Breast epithelium (tissue), 4 donors: ENCODE measurements at regions not wholly inside any gene's neighbourhood (a gene's known extent, or its start where the extent isn't known, plus 50 kb on each side); places are given as distances from the start of the nearest gene placed in this dataset.
A peak's percentile ranks its signal among the peaks of the same experiment; 100 is the strongest.

Experiments
- DNase-seq, 2 donors: peaks; one replicate each; pipeline ENCODE4 v3.0.0-alpha.2; 2019; ENCODE audit warnings: low spot score in 2 of 2
- H3K27ac ChIP-seq, 2 donors: fragments of 200-600 bp; sonication (generic) in 1 of 2; one replicate each; pipeline ENCODE4 v1.5.1; 2016 to 2019; ENCODE audit warnings: mild to moderate bottlenecking in 1 of 2
- H3K27me3 ChIP-seq, 2 donors: fragments of 200-600 bp; sonication (generic) in 1 of 2; one replicate each; pipeline versions ENCODE4 v1.5.1 to v1.6.0; 2017 to 2019; ENCODE audit warnings: control low read depth in 1 of 2, mild to moderate bottlenecking in 1 of 2
- H3K36me3 ChIP-seq: fragments of 200-600 bp; one replicate; pipeline ENCODE4 v1.5.1; 2019
- H3K4me1 ChIP-seq, 2 donors: fragments of 200-600 bp; sonication (generic); one replicate each; pipeline ENCODE4 v1.5.1; 2016 to 2019; ENCODE audit warnings: control low read depth in 1 of 2
- H3K4me3 ChIP-seq, 3 donors: fragments of 200-600 bp; sonication (generic); 1 replicate in 2 of 3; 2 replicates in 1 of 3; pipeline ENCODE4 v1.5.1; 2016 to 2019; ENCODE audit warnings: mild to moderate bottlenecking in 3 of 3, moderate library complexity in 2 of 3
- H3K9me3 ChIP-seq, 2 donors: fragments of 200-600 bp; sonication (generic) in 1 of 2; one replicate each; pipeline ENCODE4 v1.5.1; 2016 to 2019; ENCODE audit warnings: control low read depth in 1 of 2
- CTCF ChIP-seq, 3 donors: fragments of 450-650 bp; IDR thresholded peaks; one replicate each; pipeline ENCODE4 v1.5.1; 2016 to 2017; ENCODE audit warnings: antibody characterized with exemption in 3 of 3, mild to moderate bottlenecking in 3 of 3, moderate library complexity in 3 of 3
- POLR2A ChIP-seq: fragments of 450-650 bp; IDR thresholded peaks from one replicate; pipeline ENCODE4 v1.6.1; 2016; ENCODE audit warnings: antibody characterized with exemption, mild to moderate bottlenecking, moderate library complexity
- POLR2AphosphoS5 ChIP-seq, 3 donors: sonication (generic); formaldehyde crosslinking; IDR thresholded peaks; one replicate each; pipeline ENCODE4 v1.6.1; 2017; ENCODE audit warnings: antibody characterized with exemption in 3 of 3
- intact Hi-C: fragments of 100-400 bp; cut with DNase I; formaldehyde crosslinking; loops from one replicate; pipeline ENCODE4 v1.15.1; 2023; ENCODE audit warnings: low total_unique reads

DNA sequence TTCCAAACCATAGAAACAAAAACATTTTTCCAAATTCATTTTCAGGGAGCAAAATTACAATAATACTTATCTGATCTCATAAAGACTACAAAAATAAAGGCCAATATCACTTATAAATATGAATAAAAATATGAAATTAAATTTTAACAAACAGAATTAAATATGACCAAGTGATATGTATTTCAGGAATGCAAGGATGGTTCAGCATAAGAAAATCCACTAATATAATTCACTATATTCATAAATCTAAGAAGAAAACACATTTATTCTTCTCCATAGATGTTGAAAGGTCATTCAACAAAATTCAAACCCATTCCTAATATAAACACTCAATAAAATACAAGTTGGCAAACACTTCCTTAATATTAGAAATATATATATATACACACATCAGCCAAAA is 115.2 kb upstream of the TMEM168 start:
- H3K27ac ChIP-seq, result no peak overlapping the region
- no peak for DNase-seq
- no peaks in the 10 kb centered on the region for H3K36me3 ChIP-seq
- no peaks in the 10 kb centered on the region for H3K4me1 ChIP-seq
- H3K4me3 ChIP-seq, result no peak overlapping the region
- intact Hi-C loops, result no loop called here
- H3K27me3 ChIP-seq, result no peaks in the 10 kb centered on the region
- TF ChIP-seq POLR2AphosphoS5 (IDR thresholded peaks at IDR 0.05), result no peak
- TF ChIP-seq CTCF (IDR thresholded peaks at IDR 0.05), result no peak
- no peak for TF ChIP-seq POLR2A
- peaks cover 3 to 23% of the 10 kb centered on the region in 2 donors for H3K9me3 ChIP-seq

DNA sequence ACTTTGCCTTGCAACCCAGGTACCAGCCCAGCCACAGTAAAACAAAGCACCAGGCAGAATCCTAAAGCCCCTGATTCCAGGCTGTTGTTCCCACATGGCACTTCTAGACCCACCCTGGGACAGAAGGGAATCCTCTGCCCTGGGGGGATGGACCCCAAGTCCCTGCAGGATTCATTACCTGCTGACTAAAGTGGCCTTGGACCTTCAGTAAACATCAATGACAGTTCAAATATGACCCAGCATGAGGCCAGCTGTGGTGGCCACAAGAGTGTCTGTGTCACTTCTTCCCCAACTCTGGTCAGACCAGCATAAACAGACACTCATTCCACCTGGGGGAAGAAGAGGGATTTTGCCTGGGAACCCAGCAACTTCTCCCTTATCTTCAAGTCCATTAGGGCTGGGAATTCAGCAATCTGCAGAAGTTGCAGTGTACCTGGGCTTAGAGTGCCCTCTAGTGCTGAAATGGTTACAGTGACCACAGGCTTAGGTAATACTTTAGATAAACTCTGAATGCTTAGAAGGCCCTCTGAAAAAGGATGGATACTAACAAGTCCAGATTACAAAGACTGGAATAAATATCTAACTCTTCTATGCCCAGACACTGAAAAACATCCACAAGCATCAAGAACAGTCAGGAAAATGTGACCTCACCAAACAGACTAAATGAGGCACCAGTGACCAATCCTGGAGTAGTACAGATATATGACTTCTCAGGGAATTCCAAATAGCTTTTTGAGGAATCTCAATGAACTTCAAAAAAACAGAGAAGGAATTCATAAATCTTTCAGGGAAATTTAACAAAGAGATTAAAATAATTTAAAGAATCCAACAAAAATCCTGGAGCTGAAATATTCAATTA is 108.5 kb upstream of the TMEM168 start:
- TF ChIP-seq POLR2AphosphoS5 (IDR thresholded peaks at IDR 0.05) (no peak), CTCF (IDR thresholded peaks at IDR 0.05) (peak in 1 of 3 donors; percentile 34)
- Histone ChIP-seq H3K27ac (no peak overlapping the region), H3K4me1 (no peaks in the 10 kb centered on the region), H3K9me3 (peaks cover 0 to 12% of the 10 kb centered on the region in 2 donors), H3K36me3 (peaks cover 6% of the 10 kb centered on the region), H3K27me3 (no peaks in the 10 kb centered on the region), H3K4me3 (no peak overlapping the region)
- DNase-seq, result no peak
- intact Hi-C loops, result no loop called here

DNA sequence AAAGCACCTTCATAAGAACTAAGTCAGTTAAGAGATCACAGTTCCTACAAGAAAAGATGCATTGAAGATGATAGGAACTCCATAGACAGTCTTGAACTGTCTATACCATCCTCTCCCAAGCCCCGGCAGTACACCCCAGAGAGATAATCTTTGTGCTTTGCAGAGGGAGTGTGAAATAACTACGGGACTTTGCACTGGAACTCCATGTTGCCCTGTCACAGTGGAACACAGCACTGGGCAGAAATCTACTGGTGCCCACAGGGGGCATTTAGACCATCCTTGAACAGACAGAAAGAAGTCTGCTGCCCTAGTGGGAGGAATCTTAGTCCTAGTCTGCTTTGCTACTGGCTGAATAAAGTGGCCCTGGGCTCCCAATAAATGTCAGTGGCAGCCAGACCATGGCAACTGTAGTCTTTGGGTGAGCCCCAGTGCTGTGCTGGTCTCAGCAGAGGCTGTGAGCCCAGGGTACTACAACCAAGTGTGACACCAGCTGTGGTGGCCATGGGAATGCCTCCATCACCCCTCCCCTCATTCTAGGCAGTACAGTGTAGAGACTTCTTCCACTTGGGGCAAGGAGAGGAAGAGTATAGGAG is 107.7 kb upstream of the TMEM168 start:
- no peak for DNase-seq
- no peak overlapping the region for H3K4me3 ChIP-seq
- no peaks in the 10 kb centered on the region for H3K4me1 ChIP-seq
- H3K27ac ChIP-seq, result no peak overlapping the region
- no peaks in the 10 kb centered on the region for H3K27me3 ChIP-seq
- TF ChIP-seq POLR2A (no peak), CTCF (IDR thresholded peaks at IDR 0.05) (no peak), POLR2AphosphoS5 (IDR thresholded peaks at IDR 0.05) (no peak)
- intact Hi-C loops, result no loop called here
- H3K9me3 ChIP-seq, result peaks cover 0 to 12% of the 10 kb centered on the region in 2 donors
- H3K36me3 ChIP-seq, result peaks cover 6% of the 10 kb centered on the region

DNA sequence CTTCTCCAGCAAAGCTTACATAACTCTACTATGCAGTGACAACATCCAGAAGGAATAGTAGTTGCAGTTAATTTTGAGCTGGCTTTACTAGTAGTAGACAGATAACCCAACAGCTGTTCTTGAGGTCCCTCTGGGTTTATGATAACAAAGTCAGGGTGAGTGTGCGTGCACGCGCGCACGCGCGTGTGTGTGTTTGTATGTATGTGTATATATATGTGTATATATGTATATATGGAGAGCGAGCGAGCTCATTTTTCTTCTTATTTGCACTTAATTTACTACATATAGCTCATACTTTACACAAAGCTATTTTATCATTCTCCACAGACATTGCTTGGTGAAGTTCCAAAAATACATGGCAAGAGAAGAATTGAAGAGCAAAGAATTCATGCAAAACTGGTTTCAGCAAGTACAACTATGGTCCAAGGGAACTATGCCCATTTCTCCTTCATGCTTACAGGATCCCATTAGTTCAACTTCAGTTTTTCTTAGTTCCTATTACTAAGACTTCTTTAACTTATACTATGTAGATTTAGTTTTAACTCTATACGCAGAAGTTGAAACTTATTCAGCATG is 105.9 kb upstream of the TMEM168 start:
- Histone ChIP-seq H3K4me3 (no peak overlapping the region), H3K4me1 (no peaks in the 10 kb centered on the region), H3K27ac (no peak overlapping the region), H3K9me3 (peaks cover 0 to 10% of the 10 kb centered on the region in 2 donors), H3K36me3 (peaks cover 6% of the 10 kb centered on the region), H3K27me3 (no peaks in the 10 kb centered on the region)
- TF ChIP-seq POLR2AphosphoS5 (IDR thresholded peaks at IDR 0.05), result no peak
- TF ChIP-seq CTCF (IDR thresholded peaks at IDR 0.05), result no peak
- TF ChIP-seq POLR2A, result no peak
- intact Hi-C loops, result no loop called here
- DNase-seq, result no peak

DNA sequence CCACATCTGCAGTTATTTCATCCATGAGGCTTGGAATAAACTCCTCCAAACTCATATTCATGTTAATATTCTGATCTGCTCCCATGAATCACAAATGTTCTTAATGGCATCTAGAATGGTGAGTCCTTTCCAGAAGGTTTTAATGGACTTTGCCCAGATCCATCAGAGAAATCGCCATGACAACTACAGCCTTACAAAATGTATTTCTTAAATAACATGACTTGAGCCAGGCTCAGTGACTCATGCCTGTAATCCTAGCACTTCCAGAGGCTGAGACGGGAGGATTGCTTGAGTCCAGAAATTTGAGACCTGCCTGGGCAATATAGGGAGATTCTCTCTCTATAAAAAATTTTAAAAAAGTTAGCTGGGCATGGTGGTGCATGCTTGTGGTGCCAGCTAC is 102.1 kb upstream of the TMEM168 start:
- TF ChIP-seq POLR2AphosphoS5 (IDR thresholded peaks at IDR 0.05), result no peak
- no peak for TF ChIP-seq POLR2A
- no peak for TF ChIP-seq CTCF (IDR thresholded peaks at IDR 0.05)
- intact Hi-C loops, result no loop called here

More for the DNA sequence above, 102.1 kb upstream of the TMEM168 start:
- H3K36me3 ChIP-seq, result peaks cover 6% of the 10 kb centered on the region
- H3K27me3 ChIP-seq, result no peaks in the 10 kb centered on the region
- no peak for DNase-seq
- H3K4me1 ChIP-seq, result no peaks in the 10 kb centered on the region
- H3K4me3 ChIP-seq, result no peak overlapping the region
- H3K9me3 ChIP-seq, result no peaks in the 10 kb centered on the region
- no peak overlapping the region for H3K27ac ChIP-seq
